Hematopoietic multipotent progenitor cell treated with erythropoietin and hydrocortisone succinate and interleukin-3 and kit ligand, for 6 days (in vitro differentiated cells): ENCODE measurements at regions not wholly inside any gene's neighbourhood (a gene's known extent, or its start where the extent isn't known, plus 50 kb on each side); places are given as distances from the start of the nearest gene placed in this dataset.
"Not testable (repeated sequence)": the region's sequence is repeated elsewhere in the genome, so short reads cannot be mapped to it uniquely, and the experiment has no call there.

Experiments
- DNase-seq: peaks from one replicate; pipeline ENCODE4 v3.0.0-alpha.2; 2015

DNA sequence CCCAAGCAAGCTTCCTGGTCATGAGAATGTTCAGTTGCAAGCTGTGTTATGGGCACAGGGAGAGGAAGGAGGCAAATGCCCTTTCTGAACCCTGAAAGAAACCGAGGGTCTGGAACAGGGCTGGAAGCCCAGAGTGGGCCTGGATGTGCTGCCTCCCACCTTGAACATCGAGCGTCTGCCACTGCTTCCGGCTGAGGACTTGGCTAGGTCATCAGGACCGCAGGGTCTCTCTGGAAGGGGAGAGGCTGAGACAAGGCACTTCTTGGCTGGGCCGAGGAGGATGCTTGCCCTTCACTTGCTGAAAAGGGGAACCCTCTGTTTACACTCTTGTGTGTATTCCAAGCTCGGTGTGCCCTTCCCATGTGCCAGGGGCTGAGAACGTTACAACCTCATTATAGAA lies 168.0 kb upstream of the C1orf174 start:
- DNase-seq: no peak

DNA sequence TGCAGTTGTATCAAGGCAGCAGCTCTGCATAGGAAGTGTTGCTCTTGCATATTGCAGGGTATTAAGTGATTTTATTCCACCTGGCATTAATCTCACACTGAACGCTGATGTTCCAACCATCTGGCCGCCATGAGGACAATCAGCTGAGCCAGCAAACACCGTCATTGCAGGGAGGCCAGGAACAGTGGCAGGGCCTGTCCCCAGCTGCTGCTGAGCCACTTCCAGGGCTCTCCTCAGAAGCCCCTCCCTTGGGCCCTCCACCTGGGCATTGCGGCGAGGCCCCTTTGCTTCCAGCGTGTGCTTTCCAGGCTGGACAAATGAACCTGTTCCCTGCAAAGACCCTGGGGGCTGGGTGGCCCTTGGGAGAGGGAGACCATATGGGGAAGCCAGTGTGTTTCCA lies 171.6 kb upstream of the C1orf174 start:
- no peak for DNase-seq

DNA sequence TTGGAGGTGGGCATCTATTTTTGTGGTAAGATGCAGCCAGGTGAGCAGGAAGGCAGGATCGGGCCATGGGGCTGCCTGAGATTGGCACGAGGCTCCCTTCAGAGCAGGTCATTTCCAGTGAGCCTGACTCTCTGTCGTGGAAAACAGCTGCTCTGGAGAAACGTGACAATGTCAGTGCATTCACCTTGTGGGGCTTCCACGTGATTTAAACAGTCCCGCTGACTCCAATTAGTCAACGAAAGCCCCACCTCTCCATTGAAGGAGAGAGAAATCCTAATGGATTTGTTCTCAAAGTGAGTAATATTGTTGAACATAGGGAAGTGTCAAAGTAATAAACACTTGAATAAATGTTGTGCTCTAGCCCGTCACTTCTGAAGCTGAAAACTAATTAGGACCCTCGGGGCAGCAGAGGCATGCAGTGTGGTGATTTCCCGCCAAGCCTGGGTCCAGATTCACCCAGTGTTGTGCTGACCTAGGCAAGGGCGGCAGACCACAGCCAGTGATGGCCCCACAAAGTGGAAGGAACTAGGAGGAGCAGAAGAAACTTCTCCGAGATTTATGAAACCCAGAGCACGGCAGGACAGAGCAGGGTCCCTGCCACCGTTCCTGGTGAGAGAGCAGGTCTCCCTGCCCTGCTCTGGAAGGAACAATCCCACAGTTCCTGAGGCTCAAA lies 172.5 kb upstream of the C1orf174 start:
- no peak for DNase-seq

DNA sequence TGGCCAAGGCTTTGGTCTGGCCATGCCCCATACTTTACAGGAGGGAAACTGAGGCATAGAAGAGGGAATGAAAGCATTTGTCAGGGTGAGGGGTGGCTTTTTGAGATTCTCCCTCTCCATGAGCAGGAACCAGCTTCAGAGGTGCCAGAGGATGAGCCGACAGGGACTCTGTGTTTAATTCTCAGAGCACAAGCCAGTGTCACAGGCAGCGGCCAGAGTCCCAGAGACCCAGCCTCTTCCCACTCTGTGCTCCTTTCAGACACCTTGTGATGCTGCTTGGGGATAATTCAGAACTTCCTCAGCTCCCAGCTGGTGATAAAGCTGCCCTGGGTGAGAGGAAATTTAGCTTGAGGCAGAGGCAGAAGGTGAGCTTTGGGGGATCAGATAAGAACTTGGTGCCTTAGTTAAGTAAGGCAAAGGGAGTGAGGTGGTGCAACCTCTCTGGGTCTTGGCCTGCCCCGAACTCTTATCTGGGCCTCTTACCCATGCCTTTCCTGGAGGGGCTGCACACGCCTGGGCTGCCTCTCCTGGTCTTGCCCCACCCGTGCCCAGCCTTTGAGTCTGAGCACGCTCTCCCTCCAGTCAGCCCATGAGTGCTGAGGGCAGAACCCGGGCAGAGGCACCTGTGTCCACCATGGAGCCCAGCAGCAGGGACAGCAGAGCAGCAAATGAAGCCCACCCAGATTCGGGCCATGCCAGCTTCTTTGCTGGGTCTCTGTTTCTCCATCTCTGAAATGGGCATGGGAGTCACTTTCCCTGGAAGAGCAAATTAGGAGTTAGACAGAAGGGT lies 175.6 kb upstream of the C1orf174 start:
- DNase-seq: no peak

DNA sequence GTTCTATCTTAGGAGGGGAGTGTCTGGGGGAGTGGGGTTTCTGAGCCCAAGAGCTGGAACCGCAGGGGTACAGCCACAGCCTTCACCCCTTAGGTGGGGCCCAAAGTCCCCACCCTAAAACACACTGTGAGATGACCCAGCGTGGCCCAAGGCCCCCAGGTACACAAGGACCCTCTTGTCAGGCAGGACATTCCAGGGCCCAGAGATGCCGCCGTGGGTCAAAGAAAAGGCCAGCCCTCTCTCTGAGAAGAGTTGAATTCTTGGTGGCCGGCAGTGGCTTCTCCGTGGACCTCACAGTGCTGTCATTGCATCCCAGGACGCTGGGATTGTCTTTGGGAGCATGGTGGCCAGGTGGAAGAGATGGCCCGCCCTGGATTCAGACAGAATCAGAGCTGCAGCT lies 176.3 kb upstream of the C1orf174 start:
- no peak for DNase-seq

DNA sequence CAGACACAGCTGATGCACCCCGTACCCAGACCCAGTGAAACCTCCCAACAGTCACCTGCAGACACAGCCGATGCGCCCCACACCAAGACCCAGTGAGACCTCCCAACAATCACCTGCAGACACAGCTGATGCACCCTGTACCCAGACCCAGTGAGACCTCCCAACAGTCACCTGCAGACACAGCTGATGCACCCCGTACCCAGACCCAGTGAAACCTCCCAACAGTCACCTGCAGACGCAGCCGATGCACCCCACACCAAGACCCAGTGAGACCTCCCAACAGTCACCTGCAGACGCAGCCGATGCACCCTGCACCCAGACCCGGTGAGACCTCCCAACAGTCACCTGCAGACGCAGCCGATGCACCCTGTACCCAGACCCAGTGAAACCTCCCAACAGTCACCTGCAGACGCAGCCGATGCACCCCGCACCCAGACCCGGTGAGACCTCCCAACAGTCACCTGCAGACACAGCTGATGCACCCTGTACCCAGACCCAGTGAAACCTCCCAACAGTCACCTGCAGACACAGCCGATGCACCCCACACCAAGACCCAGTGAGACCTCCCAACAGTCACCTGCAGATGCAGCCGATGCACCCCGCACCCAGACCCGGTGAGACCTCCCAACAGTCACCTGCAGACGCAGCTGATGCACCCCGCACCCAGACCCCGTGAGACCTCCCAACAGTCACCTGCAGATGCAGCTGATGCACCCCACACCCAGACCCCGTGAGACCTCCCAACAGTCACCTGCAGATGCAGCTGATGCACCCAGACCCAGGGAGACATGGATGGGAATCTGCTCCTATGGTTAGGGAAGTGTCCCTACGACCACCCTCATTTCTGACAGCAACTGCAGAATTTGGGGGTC lies 178.3 kb upstream of the C1orf174 start:
- DNase-seq: not testable (repeated sequence)

DNA sequence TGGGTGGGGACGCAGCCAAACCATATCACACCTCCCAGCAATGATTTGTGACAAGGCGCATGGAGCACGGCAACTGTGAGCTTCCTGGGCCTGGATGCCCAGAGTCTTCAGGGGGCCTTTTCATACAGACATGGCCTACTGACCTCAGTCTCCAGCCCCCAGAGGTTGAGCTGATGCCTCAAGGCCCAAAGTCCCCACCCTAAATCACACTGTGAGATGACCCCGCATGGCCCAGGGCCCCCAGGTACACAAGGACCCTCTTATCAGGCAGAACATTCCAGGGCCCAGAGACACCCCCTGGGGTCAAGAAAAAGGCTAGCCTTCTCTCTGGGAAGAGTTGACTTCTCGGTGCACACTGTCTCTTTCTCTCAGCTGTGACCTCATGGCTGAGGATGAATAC lies 179.7 kb upstream of the C1orf174 start:
- no peak for DNase-seq

DNA sequence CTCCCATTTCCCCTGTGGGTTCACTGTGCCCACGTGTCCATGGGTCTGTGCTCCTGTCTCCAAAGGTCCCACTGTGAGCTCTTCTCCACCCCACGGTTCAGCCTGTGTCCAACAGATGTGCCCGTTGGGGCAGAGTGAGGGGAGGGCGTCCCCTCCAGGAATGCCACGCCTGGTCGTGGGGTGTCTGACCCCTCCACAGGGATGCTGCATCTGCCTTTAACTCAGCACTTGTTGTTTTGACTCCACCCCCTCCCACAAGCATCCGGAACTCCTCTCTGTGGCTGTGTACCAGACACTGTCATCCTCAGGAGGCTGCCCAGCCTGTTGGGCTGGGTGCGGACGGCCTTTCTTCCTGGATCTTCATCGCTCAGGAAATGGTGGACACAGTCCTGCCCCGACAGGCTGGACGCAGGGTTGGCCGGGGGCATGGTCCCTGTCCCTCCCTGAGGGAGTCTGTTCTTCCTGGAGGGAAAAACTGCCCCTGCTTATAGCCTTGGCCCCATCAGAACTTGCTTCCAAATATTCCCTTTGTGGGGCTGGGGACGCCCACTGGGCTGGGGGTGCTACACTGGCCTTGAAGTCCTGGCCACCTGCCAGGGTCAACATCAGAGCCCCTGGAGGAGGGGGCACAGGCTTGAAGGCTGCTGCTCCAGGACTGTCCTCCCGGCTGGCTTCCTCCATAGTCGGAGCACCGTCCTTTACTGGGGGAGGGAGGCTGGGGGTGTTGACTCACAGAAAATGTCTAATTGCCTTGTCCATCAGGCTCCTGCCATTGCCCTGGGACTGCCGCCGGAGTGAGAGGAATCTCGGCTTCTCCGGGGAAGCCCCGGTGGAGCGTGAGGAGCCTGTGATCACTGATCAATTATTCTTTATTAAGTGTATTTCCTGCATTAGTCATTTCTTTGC lies 182.0 kb upstream of the C1orf174 start:
- DNase-seq: no peak

DNA sequence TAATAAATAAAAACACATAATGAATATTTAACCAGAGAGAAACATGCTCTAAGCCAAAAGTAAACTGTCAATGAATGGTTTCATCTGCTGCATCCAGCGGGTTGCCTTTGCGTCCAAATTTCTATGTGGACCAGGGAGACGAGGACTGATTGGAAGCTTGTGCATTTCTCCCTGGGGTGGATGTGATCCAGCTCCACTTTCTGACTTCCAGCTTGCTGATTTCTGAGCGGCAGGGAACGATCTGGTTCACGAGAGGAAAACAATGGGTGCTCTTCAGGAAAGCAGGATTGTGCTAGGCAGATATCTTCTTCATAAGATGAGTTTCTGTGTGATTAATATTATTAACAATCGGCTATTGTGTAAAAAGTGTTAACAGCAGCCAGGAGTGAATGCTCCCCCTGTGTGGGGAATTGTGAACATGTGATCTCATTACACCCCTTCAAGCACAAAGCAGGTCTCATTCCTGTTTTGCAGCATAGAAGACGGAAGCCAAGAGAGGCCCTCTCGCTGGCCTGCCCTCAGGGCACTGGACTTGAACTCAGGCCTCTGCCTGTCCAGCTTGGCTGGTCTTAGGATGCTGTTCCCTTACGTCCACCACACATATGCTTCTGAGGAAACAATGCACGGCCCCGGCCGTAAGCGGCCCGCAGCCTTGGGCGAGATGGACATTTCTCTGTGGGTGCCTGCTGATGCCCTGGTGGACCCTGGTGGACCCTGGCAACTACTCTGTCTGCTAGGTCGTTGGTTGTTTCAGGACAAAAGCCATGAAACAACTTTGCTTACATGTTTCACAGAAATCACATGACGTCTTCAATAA lies 183.4 kb upstream of the C1orf174 start:
- DNase-seq: no peak

DNA sequence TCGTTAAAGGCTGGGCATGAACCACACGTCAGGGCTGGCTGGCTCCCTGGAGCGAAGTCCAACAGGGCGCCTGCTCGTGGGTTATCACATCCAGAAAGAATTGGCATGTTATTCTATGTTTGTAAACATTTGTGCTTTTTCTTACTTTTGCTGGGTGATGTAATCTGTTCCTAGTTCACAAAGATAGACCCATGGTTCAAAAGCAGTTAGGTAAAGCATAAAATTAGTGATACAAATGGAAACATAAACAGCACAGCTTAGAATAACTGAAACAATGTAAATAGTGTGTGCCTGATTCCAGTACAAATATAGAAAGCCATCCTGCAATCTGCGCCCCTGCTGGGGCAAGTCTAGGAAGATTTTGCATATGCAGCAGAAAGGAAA lies 184.0 kb upstream of the C1orf174 start:
- DNase-seq: no peak

DNA sequence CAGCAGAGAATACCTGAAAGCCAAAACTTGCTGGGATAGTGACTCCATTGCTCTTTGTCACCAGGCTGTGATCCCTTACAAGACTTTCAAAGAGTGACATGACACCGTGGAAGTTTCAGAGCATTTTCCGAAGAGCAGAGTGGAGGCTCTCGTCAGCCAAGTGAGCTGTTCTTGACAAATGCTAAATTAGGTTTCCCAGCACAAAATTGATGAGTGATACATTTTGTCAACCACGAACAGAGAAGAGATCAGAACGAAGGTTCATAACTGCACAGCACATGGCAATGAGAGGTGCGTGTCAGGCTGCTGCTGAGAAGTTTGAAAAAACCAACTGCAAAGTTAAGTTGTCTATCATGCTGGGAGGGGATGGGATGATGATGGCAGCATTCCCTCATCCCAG lies 184.4 kb upstream of the C1orf174 start:
- DNase-seq: no peak

DNA sequence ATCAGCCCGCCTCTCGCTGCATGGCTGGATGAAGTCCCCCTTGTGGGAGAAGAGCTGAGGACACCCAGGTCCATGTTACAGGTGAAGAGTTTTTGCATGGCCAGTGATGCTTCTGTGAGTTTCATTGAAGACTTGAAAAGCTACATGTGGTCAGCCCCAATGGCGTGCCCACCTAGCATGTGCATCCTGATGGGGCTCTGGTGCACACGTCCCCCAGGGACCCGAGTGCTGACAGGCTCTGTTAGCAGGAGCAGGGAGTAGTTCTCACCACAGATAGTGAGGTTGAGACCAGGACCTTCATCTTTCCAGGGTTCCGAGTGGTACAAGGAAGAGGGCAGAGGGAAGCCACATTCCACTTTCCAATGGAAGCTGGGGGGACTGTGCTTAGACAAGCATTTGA lies 184.8 kb upstream of the C1orf174 start:
- DNase-seq: no peak

DNA sequence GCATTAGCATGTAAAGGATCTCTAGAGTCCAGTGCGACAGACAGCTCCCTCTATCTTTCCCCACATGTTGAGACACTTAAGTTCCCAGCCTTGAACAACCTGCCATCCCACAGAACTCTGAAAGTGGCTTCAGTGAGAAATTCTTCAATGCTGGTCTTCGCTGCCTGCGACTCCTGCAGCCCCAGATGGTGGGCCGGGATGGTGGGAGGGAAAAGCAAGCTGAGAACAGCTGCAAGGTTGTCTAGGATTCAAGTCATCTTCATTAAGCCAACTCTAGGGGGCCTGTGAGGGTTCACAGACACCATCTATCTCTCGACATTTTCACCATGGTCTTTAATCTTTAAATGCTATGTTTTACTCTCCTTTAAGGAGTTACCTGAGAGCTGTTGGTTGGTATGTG lies 185.5 kb upstream of the C1orf174 start:
- DNase-seq: no peak

DNA sequence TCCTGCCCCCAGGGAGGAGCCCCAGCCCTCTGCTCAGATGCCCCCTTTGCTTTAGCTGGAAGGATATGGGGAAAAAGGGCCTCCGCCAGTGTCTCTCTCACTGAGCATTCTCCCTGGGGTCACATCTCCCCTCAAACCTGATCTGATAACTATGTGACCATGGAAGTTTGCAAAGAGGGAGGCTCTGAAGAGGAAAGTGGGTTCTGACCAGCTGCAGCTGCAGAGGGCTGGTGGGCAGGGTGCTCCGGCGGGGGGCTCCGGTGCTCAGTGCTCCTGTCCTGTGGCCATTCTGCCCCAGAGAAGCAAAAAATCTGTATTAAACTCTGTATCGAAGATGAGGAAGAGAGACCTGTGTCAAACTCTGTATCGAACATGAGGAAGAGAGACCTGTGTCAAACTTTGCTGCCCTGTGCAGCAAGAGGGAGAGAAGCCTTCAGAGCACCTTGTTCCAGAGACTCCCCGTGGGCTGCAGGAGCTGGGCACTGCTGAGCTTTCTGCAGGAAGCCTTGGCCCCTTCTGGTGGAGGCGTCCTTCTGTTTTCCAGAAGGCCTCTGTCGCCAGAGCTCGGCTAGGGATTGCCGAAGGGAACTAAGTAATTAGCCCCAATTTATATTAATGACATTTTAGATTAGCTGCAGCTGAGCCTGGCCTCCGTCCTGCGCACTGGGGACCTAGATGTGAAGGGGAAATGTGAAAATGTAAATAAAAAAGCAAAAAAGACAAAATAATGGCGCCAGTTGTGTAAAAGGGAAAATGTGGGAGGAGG lies 186.2 kb upstream of the C1orf174 start:
- DNase-seq: no peak

DNA sequence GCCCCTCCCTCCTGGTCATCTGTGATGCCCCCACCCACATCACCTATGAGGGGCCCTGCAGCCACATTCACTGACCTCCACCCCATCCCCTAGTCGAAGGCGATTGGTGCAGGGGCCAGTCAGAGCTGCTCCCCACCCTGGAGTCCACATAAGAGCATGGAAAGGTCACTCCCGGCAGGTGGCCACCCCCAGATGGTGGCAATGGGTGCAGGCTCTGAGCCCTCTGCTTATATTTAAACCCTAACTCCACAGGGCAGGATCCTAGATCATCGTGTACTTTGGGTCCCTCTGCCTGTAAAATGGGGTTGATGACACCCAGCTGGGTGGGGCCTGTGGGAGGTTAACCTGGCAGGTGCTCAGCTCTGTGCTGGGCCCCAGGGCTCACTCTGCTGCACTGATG lies 186.8 kb upstream of the C1orf174 start:
- DNase-seq: no peak

DNA sequence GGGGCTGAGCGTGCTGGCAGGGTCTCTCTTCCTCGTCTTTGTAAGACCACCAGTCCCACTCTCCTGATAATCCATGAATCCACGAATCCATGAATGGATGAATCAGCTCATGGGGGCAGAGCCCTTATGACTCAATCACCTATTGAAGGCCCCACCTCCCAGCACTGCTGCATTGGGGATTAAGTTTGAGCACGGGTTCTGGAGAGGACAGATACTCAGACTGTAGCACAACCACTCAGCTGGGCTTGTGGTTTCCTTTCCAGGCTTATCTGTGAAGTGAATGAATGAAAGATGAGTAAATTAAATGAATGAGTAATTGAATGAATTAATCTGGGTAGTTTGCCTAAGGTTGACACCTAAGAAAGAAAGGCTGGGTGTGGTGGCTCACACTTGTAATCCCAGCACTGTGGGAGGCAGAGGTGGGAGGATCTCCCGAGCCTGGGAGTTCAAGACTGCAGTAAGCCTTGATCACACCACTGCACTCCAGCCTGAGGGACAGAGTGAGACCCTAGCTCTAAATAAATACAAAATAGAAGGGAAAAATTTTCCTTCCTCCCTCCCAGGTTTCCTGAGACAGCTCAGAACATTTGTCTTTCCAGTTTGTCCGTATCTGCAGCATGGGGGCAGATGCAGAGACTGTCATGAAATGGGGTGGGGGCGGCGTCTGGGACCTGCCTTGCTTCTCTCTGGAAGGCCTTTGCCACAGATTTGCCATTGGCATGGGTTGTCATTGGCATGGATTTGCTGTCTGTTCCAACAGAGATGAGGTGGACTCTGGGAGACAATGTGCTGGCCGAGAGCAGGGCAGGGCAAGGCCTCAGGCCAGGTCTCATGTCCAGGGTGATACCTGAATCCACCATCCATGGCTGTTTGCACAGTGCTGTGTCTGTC lies 187.7 kb upstream of the C1orf174 start:
- DNase-seq: no peak

DNA sequence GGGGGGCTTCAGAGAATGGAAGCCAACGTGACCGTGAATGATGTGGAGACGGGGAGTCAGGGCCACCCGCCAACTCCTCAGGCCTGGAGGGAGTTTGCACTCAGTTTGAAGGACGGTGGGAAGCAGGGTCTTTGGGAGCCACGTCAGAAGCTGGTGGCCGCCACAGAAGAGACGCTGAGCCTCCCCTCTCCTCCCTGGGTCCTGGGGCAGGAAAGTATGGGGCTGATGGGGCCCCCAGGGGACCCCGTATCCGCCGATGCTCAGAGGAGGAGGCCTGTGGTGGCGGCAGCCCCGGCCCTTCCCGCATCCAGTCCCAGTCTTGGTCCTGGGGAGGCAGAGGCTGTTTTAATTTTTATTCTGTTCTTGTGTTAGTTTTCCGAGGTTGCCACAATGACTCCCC lies 188.6 kb upstream of the C1orf174 start:
- no peak for DNase-seq

DNA sequence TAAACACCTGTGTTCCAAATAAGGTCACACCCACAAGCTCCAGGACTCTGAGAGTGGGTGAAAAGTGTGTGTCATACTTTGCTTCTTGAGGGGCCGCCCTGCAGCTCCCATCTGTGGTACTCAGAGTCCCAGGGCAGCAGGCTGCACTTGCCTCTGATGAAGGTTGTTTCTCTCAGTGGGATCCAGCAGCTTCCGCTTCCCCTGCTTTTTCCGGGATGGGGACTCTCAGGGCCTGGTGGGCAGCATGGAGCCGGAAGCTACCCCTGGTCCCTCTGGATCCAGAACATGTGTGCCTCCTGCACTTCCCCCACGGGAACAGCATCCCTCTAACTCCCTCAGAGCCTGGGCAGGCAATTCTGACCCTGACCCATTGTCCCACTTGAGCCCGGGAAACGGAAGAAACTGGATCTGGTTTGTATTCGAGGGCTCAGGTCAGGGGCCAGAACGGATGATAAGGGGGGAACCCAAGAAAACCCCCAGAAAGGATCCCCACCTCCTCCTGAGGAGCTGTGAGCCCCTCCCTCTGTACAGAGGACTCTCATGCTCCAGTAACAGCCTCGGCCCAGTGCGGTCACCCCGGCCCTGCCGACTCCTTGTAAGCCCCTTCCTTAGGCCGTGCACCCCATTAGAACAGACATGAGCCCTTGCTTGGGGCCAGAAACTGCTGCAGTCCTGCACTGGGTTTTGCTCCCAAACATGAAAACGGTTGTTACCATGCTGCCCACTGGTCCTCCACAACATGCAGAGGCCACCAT lies 189.5 kb upstream of the C1orf174 start:
- DNase-seq: no peak

DNA sequence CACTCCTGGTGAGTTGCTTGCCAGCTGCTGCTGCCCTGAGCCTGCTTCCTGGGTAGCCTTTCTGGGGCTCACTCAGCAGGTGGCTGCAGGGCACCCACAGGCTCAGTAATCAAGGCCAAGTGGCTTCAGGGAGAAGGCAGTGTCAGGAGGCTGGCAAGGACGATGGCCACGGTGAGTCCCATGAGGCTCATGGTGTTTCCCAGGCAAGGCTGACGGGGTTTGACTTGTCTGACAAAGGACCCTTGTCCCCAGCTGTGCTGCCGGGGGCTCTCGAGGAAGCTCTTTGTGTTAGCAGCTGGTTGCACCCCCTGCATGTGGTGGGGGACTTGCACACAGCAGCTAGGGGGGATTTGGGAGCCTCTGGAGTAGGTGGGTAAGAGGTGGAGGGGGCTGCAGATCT lies 190.5 kb upstream of the C1orf174 start:
- DNase-seq: no peak
